ENCODE measurements at regions not wholly inside any gene's neighbourhood (a gene's known extent, or its start where the extent isn't known, plus 50 kb on each side); places are given as distances from the start of the nearest gene placed in this dataset.

GRCh38 chr6:93676581-93676980 lies 257.2 kb upstream of the EPHA7 start (continued):
- TF ChIP-seq, protein P1, sequence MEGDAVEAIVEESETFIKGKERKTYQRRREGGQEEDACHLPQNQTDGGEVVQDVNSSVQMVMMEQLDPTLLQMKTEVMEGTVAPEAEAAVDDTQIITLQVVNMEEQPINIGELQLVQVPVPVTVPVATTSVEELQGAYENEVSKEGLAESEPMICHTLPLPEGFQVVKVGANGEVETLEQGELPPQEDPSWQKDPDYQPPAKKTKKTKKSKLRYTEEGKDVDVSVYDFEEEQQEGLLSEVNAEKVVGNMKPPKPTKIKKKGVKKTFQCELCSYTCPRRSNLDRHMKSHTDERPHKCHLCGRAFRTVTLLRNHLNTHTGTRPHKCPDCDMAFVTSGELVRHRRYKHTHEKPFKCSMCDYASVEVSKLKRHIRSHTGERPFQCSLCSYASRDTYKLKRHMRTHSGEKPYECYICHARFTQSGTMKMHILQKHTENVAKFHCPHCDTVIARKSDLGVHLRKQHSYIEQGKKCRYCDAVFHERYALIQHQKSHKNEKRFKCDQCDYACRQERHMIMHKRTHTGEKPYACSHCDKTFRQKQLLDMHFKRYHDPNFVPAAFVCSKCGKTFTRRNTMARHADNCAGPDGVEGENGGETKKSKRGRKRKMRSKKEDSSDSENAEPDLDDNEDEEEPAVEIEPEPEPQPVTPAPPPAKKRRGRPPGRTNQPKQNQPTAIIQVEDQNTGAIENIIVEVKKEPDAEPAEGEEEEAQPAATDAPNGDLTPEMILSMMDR (IDR thresholded peaks at IDR 0.05) = no peak
- no peak for TF ChIP-seq TEAD4 (IDR thresholded peaks at IDR 0.05; ENCODE audit: borderline replicate concordance, insufficient read depth)
- no peak for TF ChIP-seq SMC3 (IDR thresholded peaks at IDR 0.05; ENCODE audit: low read depth, low read length)
- no peak for TF ChIP-seq RAD21 (IDR thresholded peaks at IDR 0.05; ENCODE audit: low read length)

DNA sequence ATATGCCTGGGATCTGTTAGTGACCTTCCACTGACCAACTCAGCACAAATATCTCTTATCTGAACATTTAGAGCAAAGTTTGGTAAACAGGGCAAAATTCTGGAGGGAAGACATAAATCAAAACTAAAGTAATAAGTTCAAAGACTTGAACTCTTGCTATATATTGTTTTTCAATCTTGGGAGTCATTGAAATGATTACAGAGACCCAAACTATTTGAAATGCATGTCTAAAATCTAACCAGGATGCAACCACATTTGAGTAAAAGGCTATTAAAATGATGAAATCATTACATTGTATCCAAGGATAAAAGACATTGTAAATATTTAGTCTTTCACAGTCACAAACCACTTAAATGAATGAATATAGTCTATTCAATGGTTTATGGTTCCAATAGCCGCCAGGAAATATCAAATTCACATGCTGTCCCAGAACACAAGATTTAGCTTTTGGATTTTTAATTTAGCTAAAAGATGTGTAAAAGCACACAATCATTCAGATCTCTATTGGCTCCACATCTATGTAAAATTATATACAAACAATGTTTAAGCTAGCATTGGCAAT lies 256.6 kb upstream of the EPHA7 start:
- TF ChIP-seq, protein P1 (IDR thresholded peaks at IDR 0.05) = no peak
- TF ChIP-seq EP300 (IDR thresholded peaks at IDR 0.05; ENCODE audit: borderline replicate concordance in 1 of 2, low read depth in 1 of 2, low read length in 1 of 2) = no peak
- no peak for TF ChIP-seq RFX5 (IDR thresholded peaks at IDR 0.05; ENCODE audit: low read length)
- Histone ChIP-seq H3K79me2 (ENCODE audit: insufficient read depth) (no peaks in the 10 kb centered on the region), H3K36me3 (replicated peaks in 1 of 2; ENCODE audit: control insufficient read depth in 1 of 2, insufficient read depth in 2 of 2, low read length in 1 of 2) (no peaks in the 10 kb centered on the region), H3K9me2 (no peaks in the 10 kb centered on the region), H3K4me2 (no peak overlapping the region), H3K27me3 (ENCODE audit: insufficient read depth) (no peaks in the 10 kb centered on the region), H3K27ac (ENCODE audit: low read depth in 2 of 2, low read length in 1 of 2) (no peak overlapping the region), H2AFZ (ENCODE audit: low read depth) (no peak overlapping the region), H3K4me3 (ENCODE audit: low read depth in 2 of 2, low read length in 1 of 2) (no peak overlapping the region), H3K9ac (no peak overlapping the region), H3K9me3 (no peaks in the 10 kb centered on the region), H3F3A (replicated peaks; ENCODE audit: insufficient read depth) (no peaks in the 10 kb centered on the region), H3K4me1 (ENCODE audit: control insufficient read depth in 1 of 2, insufficient read depth in 2 of 2, low read depth in 1 of 2, low read length in 1 of 2) (no peaks in the 10 kb centered on the region), H4K20me1 (ENCODE audit: insufficient read depth) (no peaks in the 10 kb centered on the region)
- ChIA-PET CTCF (no interaction called here), POLR2A (no interaction called here)
- DNase-seq = no peak
- 3% methylated on average over 1 of the region's 1 CpG for WGBS (ENCODE audit: low lambda C conversion rate)

- Histone ChIP-seq H3K4me2 (no peak overlapping the region), H3F3A (replicated peaks; ENCODE audit: insufficient read depth) (no peaks in the 10 kb centered on the region), H3K9me2 (no peaks in the 10 kb centered on the region), H3K4me3 (ENCODE audit: low read depth in 2 of 2, low read length in 1 of 2) (no peak overlapping the region), H3K27me3 (ENCODE audit: insufficient read depth) (no peaks in the 10 kb centered on the region), H2AFZ (ENCODE audit: low read depth) (no peak overlapping the region), H3K9ac (no peak overlapping the region), H3K9me3 (no peaks in the 10 kb centered on the region), H3K4me1 (ENCODE audit: control insufficient read depth in 1 of 2, insufficient read depth in 2 of 2, low read depth in 1 of 2, low read length in 1 of 2) (no peaks in the 10 kb centered on the region), H3K79me2 (ENCODE audit: insufficient read depth) (no peaks in the 10 kb centered on the region), H4K20me1 (ENCODE audit: insufficient read depth) (no peaks in the 10 kb centered on the region), H3K36me3 (replicated peaks in 1 of 2; ENCODE audit: control insufficient read depth in 1 of 2, insufficient read depth in 2 of 2, low read length in 1 of 2) (no peaks in the 10 kb centered on the region), H3K27ac (ENCODE audit: low read depth in 2 of 2, low read length in 1 of 2) (no peak overlapping the region)
- 0% methylated on average over 1 of the region's 1 CpG for WGBS (ENCODE audit: low lambda C conversion rate)
- CTCF ChIA-PET = no interaction called here
- no peak for DNase-seq
- POLR2A ChIA-PET = no interaction called here
- TF ChIP-seq, protein P2, sequence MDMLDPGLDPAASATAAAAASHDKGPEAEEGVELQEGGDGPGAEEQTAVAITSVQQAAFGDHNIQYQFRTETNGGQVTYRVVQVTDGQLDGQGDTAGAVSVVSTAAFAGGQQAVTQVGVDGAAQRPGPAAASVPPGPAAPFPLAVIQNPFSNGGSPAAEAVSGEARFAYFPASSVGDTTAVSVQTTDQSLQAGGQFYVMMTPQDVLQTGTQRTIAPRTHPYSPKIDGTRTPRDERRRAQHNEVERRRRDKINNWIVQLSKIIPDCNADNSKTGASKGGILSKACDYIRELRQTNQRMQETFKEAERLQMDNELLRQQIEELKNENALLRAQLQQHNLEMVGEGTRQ (IDR thresholded peaks at IDR 0.05; ENCODE audit: borderline replicate concordance, low read depth, low read length) = no peak
- TF ChIP-seq, protein P1 (IDR thresholded peaks at IDR 0.05) = no peak
- TF ChIP-seq FOXM1 (IDR thresholded peaks at IDR 0.05; ENCODE audit: low read depth) = no peak
- no peak for TF ChIP-seq TAF1 (IDR thresholded peaks at IDR 0.05; ENCODE audit: borderline replicate concordance, low read depth, low read length)
- no peak for TF ChIP-seq FOSL2 (IDR thresholded peaks at IDR 0.05; ENCODE audit: borderline replicate concordance, low read depth)
- TF ChIP-seq YY1 (IDR thresholded peaks at IDR 0.05; ENCODE audit: low read depth) = no peak
- TF ChIP-seq TCF12 (IDR thresholded peaks at IDR 0.05) = no peak
- no peak for TF ChIP-seq JUND (IDR thresholded peaks at IDR 0.05)
- TF ChIP-seq FOXJ3 (CRISPR knock-in tag; IDR thresholded peaks at IDR 0.05) = no peak
- no peak for TF ChIP-seq PBX3 (IDR thresholded peaks at IDR 0.05)
Observed at GRCh38 chr6:93663111-93663510, 243.8 kb upstream of the EPHA7 start.

Measured in SK-N-SH (cell line).